ENCODE measurements at regions not wholly inside any gene's neighbourhood (a gene's known extent, or its start where the extent isn't known, plus 50 kb on each side); places are given as distances from the start of the nearest gene placed in this dataset.
"Not testable (repeated sequence)": the region's sequence is repeated elsewhere in the genome, so short reads cannot be mapped to it uniquely, and the experiment has no call there.

DNA sequence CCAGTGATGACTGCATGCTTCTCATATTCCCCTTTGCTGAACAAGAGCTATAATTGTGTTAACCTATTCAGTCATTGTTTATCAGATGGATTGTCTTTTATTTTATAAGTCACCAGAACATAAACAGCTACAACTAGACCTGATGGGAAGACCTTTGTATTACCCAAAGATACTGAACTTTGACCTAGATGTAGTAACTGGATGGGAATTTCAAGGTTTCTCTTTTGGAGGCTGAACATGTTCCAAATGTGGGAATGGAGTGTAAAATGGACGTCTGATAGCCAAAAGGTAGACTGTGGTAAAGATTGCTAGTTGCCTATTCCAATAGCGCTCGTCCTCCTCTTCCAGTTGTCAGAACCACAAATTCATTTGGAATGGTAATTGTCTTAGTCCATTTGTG is 56.4 kb upstream of the ST3GAL5 start:
- DNase-seq: no peak
- ATAC-seq: no peak
- intact Hi-C loops (cut with micrococcal nuclease): no loop called here

DNA sequence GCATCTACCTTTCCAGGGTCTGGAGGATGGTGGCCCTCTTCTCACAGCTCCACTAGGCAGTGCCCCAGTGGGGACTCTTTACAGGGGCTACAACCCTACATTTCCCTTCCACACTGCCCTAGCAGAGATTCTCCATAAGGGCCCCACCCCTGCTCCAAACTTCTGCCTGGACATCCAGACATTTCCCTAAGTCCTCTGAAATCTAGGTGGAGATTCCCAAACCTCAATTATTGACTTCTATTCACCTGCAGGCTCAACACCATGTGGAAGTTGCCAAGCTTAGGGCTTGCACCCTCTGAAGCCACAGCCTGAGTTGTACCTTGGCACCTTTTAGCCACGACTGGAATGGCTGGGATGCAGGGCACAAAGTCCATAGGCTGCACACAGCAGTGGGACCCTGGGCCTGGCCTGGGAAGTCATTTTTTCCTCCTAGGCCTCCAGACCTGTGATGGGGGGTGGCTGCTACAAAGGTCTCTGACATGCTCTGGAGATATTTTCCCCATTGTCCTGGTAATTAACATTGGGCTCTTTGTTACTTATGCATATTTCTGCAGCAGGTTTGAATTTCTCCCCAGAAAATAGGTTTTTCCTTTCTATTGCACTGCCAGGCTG is 53.7 kb upstream of the ST3GAL5 start:
- intact Hi-C loops (cut with micrococcal nuclease): no loop called here
- DNase-seq (no peak), ATAC-seq (no peak)

GRCh38 chr2:85941490-85941889 is 52.7 kb upstream of the ST3GAL5 start:
- intact Hi-C loops (cut with micrococcal nuclease); ATAC-seq; DNase-seq: not testable (repeated sequence)

DNA sequence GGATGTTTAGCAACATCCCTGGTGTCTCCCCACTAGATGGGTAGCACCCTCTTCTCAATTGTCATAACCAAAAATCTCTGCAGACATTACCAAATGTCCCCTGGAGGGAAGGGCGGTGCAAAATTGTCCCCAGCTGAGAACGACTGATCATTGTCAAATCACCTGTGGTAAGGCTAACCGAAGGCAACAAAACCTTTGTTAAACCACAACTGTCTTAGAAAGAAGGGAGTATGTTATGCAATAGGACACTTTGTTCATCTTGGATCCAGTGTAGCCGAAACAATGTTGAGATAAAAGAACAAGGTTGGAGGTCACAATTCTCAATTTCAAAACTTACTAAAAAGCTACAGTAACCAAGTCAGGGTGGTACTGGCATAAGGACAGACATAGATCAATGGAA is 50.3 kb upstream of the ST3GAL5 start:
- intact Hi-C loops (cut with micrococcal nuclease): no loop called here
- DNase-seq: no peak
- no peak for ATAC-seq
